ENCODE measurements at regions not wholly inside any gene's neighbourhood (a gene's known extent, or its start where the extent isn't known, plus 50 kb on each side); places are given as distances from the start of the nearest gene placed in this dataset.

DNA sequence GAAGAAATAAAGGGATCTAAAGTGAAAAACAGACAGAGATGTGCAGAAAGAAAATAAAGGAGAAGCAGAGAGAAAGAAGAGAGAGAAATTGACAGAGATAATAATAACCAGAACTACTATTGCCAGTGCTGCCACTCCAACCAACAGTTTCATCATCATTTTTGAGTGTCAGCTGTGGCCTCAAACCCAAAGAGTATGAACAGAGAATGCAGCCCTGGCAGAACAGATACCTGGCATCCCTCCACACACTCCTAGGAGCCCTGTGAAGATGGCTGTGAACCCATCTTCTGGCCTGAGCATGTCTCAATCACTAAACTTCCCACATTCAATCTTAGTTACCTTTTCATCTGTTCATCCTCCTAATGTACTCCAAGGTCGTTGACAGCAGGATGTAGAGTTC lies 385.8 kb upstream of the NFIA start:
- TF ChIP-seq, protein P1, sequence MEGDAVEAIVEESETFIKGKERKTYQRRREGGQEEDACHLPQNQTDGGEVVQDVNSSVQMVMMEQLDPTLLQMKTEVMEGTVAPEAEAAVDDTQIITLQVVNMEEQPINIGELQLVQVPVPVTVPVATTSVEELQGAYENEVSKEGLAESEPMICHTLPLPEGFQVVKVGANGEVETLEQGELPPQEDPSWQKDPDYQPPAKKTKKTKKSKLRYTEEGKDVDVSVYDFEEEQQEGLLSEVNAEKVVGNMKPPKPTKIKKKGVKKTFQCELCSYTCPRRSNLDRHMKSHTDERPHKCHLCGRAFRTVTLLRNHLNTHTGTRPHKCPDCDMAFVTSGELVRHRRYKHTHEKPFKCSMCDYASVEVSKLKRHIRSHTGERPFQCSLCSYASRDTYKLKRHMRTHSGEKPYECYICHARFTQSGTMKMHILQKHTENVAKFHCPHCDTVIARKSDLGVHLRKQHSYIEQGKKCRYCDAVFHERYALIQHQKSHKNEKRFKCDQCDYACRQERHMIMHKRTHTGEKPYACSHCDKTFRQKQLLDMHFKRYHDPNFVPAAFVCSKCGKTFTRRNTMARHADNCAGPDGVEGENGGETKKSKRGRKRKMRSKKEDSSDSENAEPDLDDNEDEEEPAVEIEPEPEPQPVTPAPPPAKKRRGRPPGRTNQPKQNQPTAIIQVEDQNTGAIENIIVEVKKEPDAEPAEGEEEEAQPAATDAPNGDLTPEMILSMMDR (IDR thresholded peaks at IDR 0.05) = no peak
- no peak for TF ChIP-seq EP300 (IDR thresholded peaks at IDR 0.05)

All from suprapubic skin (tissue), 3 donors.